Sigmoid colon (tissue), 4 donors: ENCODE measurements at regions not wholly inside any gene's neighbourhood (a gene's known extent, or its start where the extent isn't known, plus 50 kb on each side); places are given as distances from the start of the nearest gene placed in this dataset.

Experiments used
- CTCF ChIP-seq, 4 experiments: fragments of 450-650 bp in 3 of 4; fragments of 200-600 bp in 1 of 4; IDR thresholded peaks; one replicate each; pipeline ENCODE4 v1.5.1; 2016 to 2019; ENCODE audit warnings: antibody characterized with exemption in 4 of 4, mild to moderate bottlenecking in 3 of 4, moderate library complexity in 2 of 4
- EP300 ChIP-seq, 4 donors: sonication (generic); formaldehyde crosslinking; IDR thresholded peaks; one replicate each; pipeline ENCODE4 v1.6.1; 2017; ENCODE audit warnings: antibody characterized with exemption in 4 of 4
- POLR2A ChIP-seq, 2 donors: fragments of 450-650 bp; IDR thresholded peaks; one replicate each; pipeline ENCODE4 v1.6.1; 2016; ENCODE audit warnings: antibody characterized with exemption in 2 of 2, mild to moderate bottlenecking in 2 of 2, moderate library complexity in 2 of 2
- POLR2AphosphoS5 ChIP-seq, 4 donors: sonication (generic); formaldehyde crosslinking; IDR thresholded peaks; one replicate each; pipeline ENCODE4 v1.6.1; 2017; ENCODE audit warnings: antibody characterized with exemption in 4 of 4

- TF ChIP-seq EP300 (IDR thresholded peaks at IDR 0.05) (no peak), CTCF (IDR thresholded peaks at IDR 0.05) (no peak), POLR2A (IDR thresholded peaks at IDR 0.05) (no peak), POLR2AphosphoS5 (IDR thresholded peaks at IDR 0.05) (no peak)
Observed at GRCh38 chr11:28442131-28442530, 333.9 kb downstream of the METTL15 start.
